ENCODE measurements at regions not wholly inside any gene's neighbourhood (a gene's known extent, or its start where the extent isn't known, plus 50 kb on each side); places are given as distances from the start of the nearest gene placed in this dataset.

DNA sequence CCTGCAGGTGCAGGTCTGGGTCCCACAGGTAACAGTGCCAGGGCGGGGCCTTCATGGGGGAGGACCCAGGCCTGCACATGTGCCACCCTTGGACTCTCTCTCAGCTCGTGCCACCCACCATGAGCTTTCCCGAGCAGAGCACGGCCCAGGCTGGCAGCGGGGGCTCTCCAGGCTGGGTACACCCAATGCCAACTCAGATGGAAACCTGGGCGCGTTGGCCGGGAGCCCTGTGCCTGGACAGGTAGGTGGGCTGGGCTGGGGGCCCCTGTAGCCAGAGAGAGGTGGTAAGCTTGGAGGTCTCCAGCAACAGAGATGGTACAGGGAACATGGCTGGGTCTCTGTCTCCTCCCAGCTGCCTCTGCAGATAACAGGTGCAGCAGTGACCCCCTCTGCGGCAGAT, 69.9 kb upstream of the ADARB2 start:
- TF ChIP-seq, protein P1, sequence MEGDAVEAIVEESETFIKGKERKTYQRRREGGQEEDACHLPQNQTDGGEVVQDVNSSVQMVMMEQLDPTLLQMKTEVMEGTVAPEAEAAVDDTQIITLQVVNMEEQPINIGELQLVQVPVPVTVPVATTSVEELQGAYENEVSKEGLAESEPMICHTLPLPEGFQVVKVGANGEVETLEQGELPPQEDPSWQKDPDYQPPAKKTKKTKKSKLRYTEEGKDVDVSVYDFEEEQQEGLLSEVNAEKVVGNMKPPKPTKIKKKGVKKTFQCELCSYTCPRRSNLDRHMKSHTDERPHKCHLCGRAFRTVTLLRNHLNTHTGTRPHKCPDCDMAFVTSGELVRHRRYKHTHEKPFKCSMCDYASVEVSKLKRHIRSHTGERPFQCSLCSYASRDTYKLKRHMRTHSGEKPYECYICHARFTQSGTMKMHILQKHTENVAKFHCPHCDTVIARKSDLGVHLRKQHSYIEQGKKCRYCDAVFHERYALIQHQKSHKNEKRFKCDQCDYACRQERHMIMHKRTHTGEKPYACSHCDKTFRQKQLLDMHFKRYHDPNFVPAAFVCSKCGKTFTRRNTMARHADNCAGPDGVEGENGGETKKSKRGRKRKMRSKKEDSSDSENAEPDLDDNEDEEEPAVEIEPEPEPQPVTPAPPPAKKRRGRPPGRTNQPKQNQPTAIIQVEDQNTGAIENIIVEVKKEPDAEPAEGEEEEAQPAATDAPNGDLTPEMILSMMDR (IDR thresholded peaks at IDR 0.05), result no peak
- Histone ChIP-seq H3K27me3 (no peaks in the 10 kb centered on the region), H3K27ac (no peak overlapping the region), H3K36me3 (no peaks in the 10 kb centered on the region), H3K4me3 (no peak overlapping the region), H3K4me1 (no peaks in the 10 kb centered on the region), H3K9me3 (peaks cover 0 to 5% of the 10 kb centered on the region in 2 donors)
- DNase-seq (no peak), ATAC-seq (no peak)
- intact Hi-C loops (cut with DNase I), result no loop called here

DNA sequence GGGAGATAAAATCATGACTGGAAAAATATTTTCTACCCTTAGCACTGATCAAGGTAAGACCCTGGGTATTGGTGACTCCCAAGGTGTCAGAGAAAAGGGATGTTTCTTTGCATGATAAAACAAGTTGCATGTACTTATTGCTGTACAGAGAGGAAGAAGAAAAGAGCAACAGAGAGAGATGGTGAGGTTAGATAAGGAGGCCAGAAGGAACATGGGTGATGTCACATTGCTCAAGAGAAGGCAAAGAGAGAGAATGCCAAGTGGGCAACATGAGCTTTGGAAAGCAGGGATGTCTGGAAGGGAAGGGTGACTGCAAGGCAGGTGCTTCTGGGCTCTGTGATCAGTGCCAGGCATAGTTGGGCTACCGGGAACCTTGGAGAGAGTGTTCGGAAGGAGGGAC, 65.1 kb upstream of the ADARB2 start:
- H3K9me3 ChIP-seq, result peaks cover 0 to 12% of the 10 kb centered on the region in 2 donors
- H3K4me3 ChIP-seq, result no peak overlapping the region
- TF ChIP-seq, protein P1 (IDR thresholded peaks at IDR 0.05), result no peak
- no peaks in the 10 kb centered on the region for H3K4me1 ChIP-seq
- intact Hi-C loops (cut with DNase I), result no loop called here
- no peak overlapping the region for H3K27ac ChIP-seq
- ATAC-seq (no peak), DNase-seq (no peak)
- no peaks in the 10 kb centered on the region for H3K36me3 ChIP-seq
- no peaks in the 10 kb centered on the region for H3K27me3 ChIP-seq

DNA sequence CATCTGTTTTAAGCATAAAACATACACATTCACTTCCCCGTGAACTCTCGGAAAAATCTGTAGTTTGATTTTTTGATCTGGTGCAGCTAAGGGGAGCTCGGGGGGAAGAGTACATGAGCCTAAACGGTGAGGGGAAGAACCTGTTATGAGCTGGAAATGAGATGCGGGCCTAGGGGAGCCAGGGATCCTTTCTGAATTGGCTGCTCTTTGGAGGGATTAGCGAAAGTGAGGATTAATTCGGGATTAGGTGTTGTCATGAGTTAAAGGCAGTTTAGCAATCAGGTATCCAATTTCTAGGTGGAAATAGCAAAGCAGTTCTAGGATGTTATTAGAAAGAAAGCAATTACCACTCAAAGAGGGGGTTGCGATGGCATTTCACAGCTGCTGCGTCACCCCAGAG, 51.1 kb upstream of the ADARB2 start:
- Histone ChIP-seq H3K36me3 (no peaks in the 10 kb centered on the region), H3K27ac (no peak overlapping the region), H3K4me1 (no peaks in the 10 kb centered on the region), H3K4me3 (no peak overlapping the region), H3K27me3 (no peaks in the 10 kb centered on the region), H3K9me3 (no peaks in the 10 kb centered on the region)
- ATAC-seq (no peak), DNase-seq (no peak)
- intact Hi-C loops (cut with DNase I), result no loop called here
- TF ChIP-seq, protein P1 (IDR thresholded peaks at IDR 0.05), result no peak

Small RNA genes lying in the stretch of these regions (microRNA-seq; reads per million reads assigned to microRNA genes)
- 0 reads per million in 2 donors for gene MIR6072
